GM21515 (cell line): ENCODE measurements at regions not wholly inside any gene's neighbourhood (a gene's known extent, or its start where the extent isn't known, plus 50 kb on each side); places are given as distances from the start of the nearest gene placed in this dataset.
"Not testable (repeated sequence)": the region's sequence is repeated elsewhere in the genome, so short reads cannot be mapped to it uniquely, and the experiment has no call there.

Experiments used
- ATAC-seq: cut with Tn5 transposase; IDR thresholded peaks from one replicate; pipeline ENCODE4 v1.9.1; 2021; ENCODE audit not compliant: unreplicated experiment

- no peak for ATAC-seq
These were observed 651.8 kb downstream of the LMO4 start for GRCh38 chr1:87980494-87980893.

GRCh38 chr1:87981386-87981785 is 652.7 kb downstream of the LMO4 start:
- ATAC-seq = no peak

DNA sequence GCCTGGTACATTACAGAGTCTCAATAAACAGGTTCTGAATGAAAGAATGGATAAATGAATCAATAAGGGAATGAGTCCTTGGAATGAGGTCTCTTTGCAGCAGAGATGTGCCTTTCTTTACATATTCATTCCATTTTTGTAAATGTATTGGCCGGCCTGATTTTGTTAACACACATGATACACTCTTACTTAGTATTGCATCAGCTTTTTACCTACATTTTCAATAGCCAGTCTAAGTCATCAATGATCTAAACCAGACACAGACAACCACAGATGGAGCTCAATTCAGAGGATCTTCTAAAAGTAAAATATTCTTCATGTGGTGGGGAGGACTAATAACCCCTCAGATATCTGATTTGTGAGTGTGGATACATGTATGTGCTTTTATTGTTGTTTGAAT is 653.1 kb downstream of the LMO4 start:
- no peak for ATAC-seq

GRCh38 chr1:87983841-87984240 is 655.2 kb downstream of the LMO4 start:
- no peak for ATAC-seq

- ATAC-seq = no peak
These were observed 656.4 kb downstream of the LMO4 start for GRCh38 chr1:87985071-87985470.

GRCh38 chr1:87986130-87986866 is 657.6 kb downstream of the LMO4 start:
- ATAC-seq = no peak

- ATAC-seq = no peak
These were observed 660.7 kb downstream of the LMO4 start for GRCh38 chr1:87989346-87989745.

- not testable (repeated sequence) for ATAC-seq
These were observed 663.9 kb downstream of the LMO4 start for GRCh38 chr1:87992536-87992935.

- ATAC-seq = no peak
These were observed 664.4 kb downstream of the LMO4 start for GRCh38 chr1:87993051-87993450.

DNA sequence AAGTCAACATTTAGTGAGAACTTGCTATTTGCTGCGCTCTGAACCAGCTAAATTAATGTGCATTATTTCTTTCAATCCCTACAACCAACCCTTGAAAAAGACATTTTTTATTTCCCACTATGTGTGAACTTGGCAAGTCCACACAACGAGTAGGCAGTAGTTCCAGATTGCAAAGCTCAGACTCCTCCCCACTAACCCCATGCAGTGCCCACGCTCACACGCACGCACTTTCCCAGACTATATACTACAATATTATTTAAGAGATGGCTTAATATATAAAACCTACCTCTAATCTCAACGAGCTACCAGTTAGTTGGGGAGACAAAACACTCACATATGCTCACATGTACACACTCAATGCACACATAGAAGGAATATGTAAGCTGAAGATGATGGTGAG is 671.2 kb downstream of the LMO4 start:
- ATAC-seq = no peak

- ATAC-seq = no peak
These were observed 672.8 kb downstream of the LMO4 start for GRCh38 chr1:88001460-88001859.

- ATAC-seq = no peak
These were observed 674.6 kb downstream of the LMO4 start for GRCh38 chr1:88003255-88003654.

GRCh38 chr1:88009916-88010315 is 674.2 kb upstream of the PKN2 start:
- ATAC-seq = no peak

DNA sequence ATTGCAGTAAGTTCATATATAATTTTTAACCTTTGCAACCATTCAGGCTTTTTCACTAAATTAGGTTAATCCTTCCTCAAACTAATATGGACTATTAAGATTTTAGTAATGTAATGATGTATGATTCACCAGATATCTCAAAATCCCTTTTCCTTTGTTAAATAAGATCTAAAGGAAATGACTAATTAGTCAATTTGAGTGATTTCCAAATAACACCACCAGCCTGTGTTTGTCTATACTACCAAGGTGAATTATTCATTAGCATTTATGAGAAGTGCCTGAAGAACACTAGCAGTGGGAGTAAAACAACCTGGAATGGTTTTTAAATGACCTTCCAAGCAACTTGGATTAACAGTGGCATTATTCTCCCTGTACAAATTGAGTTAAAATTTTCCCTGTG is 670.6 kb upstream of the PKN2 start:
- ATAC-seq = no peak

GRCh38 chr1:88014131-88014530 is 669.9 kb upstream of the PKN2 start:
- no peak for ATAC-seq

- no peak for ATAC-seq
These were observed 667.1 kb upstream of the PKN2 start for GRCh38 chr1:88016947-88017346.

DNA sequence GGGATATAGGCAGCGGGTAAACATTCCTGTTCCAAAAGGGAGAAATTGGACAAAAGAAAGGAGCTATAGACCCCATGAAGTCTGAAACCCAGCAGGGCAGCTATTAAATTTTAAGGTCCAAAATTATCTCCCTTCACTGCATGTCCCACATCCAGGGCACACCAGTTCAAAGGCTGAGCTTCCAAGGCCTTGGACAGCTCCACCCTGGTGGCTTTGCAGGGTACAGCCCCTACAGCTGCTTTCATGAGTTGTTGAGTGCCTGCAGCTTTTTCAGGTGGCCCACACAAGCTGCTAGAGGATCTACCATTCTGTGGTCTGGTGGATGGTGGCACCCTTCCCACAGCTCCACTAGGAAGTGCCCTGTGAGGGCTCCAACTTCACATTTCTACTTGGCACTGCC is 662.5 kb upstream of the PKN2 start:
- no peak for ATAC-seq

DNA sequence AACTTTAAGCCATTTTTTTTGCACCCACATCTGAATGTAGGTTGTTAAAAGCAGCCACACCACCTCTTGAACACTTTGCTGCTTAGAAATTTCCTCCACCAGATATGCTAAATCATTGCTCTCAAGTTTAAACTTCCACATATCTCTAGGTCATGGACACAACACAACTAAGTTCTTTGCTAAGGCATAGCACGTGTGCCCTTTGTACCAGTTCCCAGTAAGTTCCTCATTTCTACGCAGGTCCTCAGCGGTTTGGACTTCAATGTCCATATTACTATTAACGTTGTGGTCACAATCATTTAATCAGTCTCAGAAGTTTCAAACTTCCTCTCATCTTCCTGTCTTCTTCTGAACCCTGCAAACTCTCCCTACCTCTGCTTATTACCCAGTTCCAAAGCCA is 661.6 kb upstream of the PKN2 start:
- ATAC-seq = no peak

GRCh38 chr1:88029142-88029541 is 654.9 kb upstream of the PKN2 start:
- ATAC-seq = no peak

DNA sequence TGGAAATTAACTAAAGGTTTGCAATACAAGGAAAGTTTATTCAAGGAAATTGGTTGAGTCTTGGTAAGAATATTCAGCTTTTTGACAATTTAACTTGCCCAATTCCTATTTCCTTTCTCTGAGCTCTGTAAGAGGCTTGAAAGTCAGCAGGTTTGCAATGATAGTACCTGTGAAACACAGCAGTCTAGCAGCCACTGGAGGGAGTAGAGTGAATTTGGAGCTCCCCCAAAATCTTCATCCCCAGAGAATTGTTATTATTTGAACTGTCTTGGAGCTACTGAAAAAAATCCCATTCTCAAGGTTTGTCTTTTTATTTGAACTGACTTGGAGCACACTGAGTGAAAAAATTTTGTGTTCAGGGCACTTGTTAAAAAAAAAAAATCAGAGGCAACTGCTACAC is 654.2 kb upstream of the PKN2 start:
- ATAC-seq = no peak

- ATAC-seq = no peak
These were observed 648.5 kb upstream of the PKN2 start for GRCh38 chr1:88035578-88035977.

GRCh38 chr1:88036345-88037014 is 647.6 kb upstream of the PKN2 start:
- ATAC-seq = no peak

GRCh38 chr1:88039240-88039639 is 644.8 kb upstream of the PKN2 start:
- ATAC-seq = no peak
